PFSK-1 (cell line): ENCODE measurements at regions not wholly inside any gene's neighbourhood (a gene's known extent, or its start where the extent isn't known, plus 50 kb on each side); places are given as distances from the start of the nearest gene placed in this dataset.

Source experiments
- POLR2AphosphoS5 ChIP-seq: IDR thresholded peaks from 2 replicates; pipeline ENCODE4 v1.6.1; 2012; ENCODE audit warnings: low read depth, mild to moderate bottlenecking, control low read depth, low read length, moderate library complexity
- SIN3A ChIP-seq: IDR thresholded peaks from 2 replicates; pipeline ENCODE4 v1.6.1; 2012; ENCODE audit warnings: mild to moderate bottlenecking, low read length, moderate library complexity, borderline replicate concordance; ENCODE audit not compliant: insufficient read depth
- TAF1 ChIP-seq: IDR thresholded peaks from 2 replicates; pipeline ENCODE4 v1.6.1; 2012; ENCODE audit warnings: low read length, control low read depth, borderline replicate concordance; ENCODE audit not compliant: insufficient read depth
- TF ChIP-seq, protein P1 (sequence below), 2 experiments: IDR thresholded peaks; 2 replicates each; pipeline versions ENCODE4 v1.6.1 to v1.8.0; 2011 to 2012; ENCODE audit warnings: low read depth in 2 of 2, low read length in 2 of 2, control low read depth in 1 of 2, inconsistent platforms in 1 of 2, mild to moderate bottlenecking in 1 of 2, moderate library complexity in 1 of 2; ENCODE audit not compliant: insufficient read depth in 1 of 2

- TF ChIP-seq POLR2AphosphoS5, result no peak
- TF ChIP-seq TAF1, result no peak
- TF ChIP-seq SIN3A, result no peak
- TF ChIP-seq, protein P1, sequence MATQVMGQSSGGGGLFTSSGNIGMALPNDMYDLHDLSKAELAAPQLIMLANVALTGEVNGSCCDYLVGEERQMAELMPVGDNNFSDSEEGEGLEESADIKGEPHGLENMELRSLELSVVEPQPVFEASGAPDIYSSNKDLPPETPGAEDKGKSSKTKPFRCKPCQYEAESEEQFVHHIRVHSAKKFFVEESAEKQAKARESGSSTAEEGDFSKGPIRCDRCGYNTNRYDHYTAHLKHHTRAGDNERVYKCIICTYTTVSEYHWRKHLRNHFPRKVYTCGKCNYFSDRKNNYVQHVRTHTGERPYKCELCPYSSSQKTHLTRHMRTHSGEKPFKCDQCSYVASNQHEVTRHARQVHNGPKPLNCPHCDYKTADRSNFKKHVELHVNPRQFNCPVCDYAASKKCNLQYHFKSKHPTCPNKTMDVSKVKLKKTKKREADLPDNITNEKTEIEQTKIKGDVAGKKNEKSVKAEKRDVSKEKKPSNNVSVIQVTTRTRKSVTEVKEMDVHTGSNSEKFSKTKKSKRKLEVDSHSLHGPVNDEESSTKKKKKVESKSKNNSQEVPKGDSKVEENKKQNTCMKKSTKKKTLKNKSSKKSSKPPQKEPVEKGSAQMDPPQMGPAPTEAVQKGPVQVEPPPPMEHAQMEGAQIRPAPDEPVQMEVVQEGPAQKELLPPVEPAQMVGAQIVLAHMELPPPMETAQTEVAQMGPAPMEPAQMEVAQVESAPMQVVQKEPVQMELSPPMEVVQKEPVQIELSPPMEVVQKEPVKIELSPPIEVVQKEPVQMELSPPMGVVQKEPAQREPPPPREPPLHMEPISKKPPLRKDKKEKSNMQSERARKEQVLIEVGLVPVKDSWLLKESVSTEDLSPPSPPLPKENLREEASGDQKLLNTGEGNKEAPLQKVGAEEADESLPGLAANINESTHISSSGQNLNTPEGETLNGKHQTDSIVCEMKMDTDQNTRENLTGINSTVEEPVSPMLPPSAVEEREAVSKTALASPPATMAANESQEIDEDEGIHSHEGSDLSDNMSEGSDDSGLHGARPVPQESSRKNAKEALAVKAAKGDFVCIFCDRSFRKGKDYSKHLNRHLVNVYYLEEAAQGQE (IDR thresholded peaks at IDR 0.05; ENCODE audit: insufficient read depth in 1 of 2, low read depth in 2 of 2, low read length in 2 of 2), result no peak
Observed at GRCh38 chr7:120097774-120098173, 175.2 kb upstream of the KCND2 start.
